ENCODE measurements at regions not wholly inside any gene's neighbourhood (a gene's known extent, or its start where the extent isn't known, plus 50 kb on each side); places are given as distances from the start of the nearest gene placed in this dataset.

GRCh38 chr2:175450029-175450760, 268.7 kb upstream of the ATP5MC3 start:
- TF ChIP-seq CTCF (IDR thresholded peaks at IDR 0.05; ENCODE audit: borderline replicate concordance, extremely low read depth, insufficient read depth) = no peak
- FAIRE-seq (no peak), DNase-seq (no peak)
- no peak overlapping the region for H3K9ac ChIP-seq (ENCODE audit: low read length in 3 of 3)
- H3K27ac ChIP-seq (ENCODE audit: low read depth in 2 of 2, low read length in 2 of 2) = no peak overlapping the region
- H3K4me3 ChIP-seq (ENCODE audit: low read length in 3 of 3) = no peak overlapping the region
- intact Hi-C loops (cut with DNase I) = no loop called here
- no peaks in the 10 kb centered on the region for H3K4me1 ChIP-seq (ENCODE audit: control insufficient read depth in 2 of 3, insufficient read depth in 2 of 3, low read depth in 1 of 3, low read length in 3 of 3)
- no peaks in the 10 kb centered on the region for H3K36me3 ChIP-seq (ENCODE audit: control insufficient read depth in 2 of 3, insufficient read depth in 3 of 3, low read length in 3 of 3)
- no peaks in the 10 kb centered on the region for H3K9me3 ChIP-seq (ENCODE audit: control insufficient read depth in 2 of 3, insufficient read depth in 1 of 3, low read length in 3 of 3)
- H3K27me3 ChIP-seq (ENCODE audit: control insufficient read depth, insufficient read depth, low read length) = no peaks in the 10 kb centered on the region

GRCh38 chr2:175449616-175450015, 268.1 kb upstream of the ATP5MC3 start:
- no peak for TF ChIP-seq CTCF (IDR thresholded peaks at IDR 0.05; ENCODE audit: borderline replicate concordance, extremely low read depth, insufficient read depth)
- no peaks in the 10 kb centered on the region for H3K27me3 ChIP-seq (ENCODE audit: control insufficient read depth, insufficient read depth, low read length)
- H3K4me1 ChIP-seq (ENCODE audit: control insufficient read depth in 2 of 3, insufficient read depth in 2 of 3, low read depth in 1 of 3, low read length in 3 of 3) = no peaks in the 10 kb centered on the region
- no peaks in the 10 kb centered on the region for H3K36me3 ChIP-seq (ENCODE audit: control insufficient read depth in 2 of 3, insufficient read depth in 3 of 3, low read length in 3 of 3)
- DNase-seq (no peak), FAIRE-seq (no peak)
- no peaks in the 10 kb centered on the region for H3K9me3 ChIP-seq (ENCODE audit: control insufficient read depth in 2 of 3, insufficient read depth in 1 of 3, low read length in 3 of 3)
- H3K27ac ChIP-seq (ENCODE audit: low read depth in 2 of 2, low read length in 2 of 2) = no peak overlapping the region
- intact Hi-C loops (cut with DNase I) = no loop called here
- no peak overlapping the region for H3K4me3 ChIP-seq (ENCODE audit: low read length in 3 of 3)
- no peak overlapping the region for H3K9ac ChIP-seq (ENCODE audit: low read length in 3 of 3)

- no peak for TF ChIP-seq CTCF (IDR thresholded peaks at IDR 0.05; ENCODE audit: borderline replicate concordance, extremely low read depth, insufficient read depth)
- Histone ChIP-seq H3K9me3 (ENCODE audit: control insufficient read depth in 2 of 3, insufficient read depth in 1 of 3, low read length in 3 of 3) (no peaks in the 10 kb centered on the region), H3K27ac (ENCODE audit: low read depth in 2 of 2, low read length in 2 of 2) (no peak overlapping the region), H3K4me1 (ENCODE audit: control insufficient read depth in 2 of 3, insufficient read depth in 2 of 3, low read depth in 1 of 3, low read length in 3 of 3) (no peaks in the 10 kb centered on the region), H3K9ac (ENCODE audit: low read length in 3 of 3) (no peak overlapping the region), H3K36me3 (ENCODE audit: control insufficient read depth in 2 of 3, insufficient read depth in 3 of 3, low read length in 3 of 3) (no peaks in the 10 kb centered on the region), H3K27me3 (ENCODE audit: control insufficient read depth, insufficient read depth, low read length) (no peaks in the 10 kb centered on the region), H3K4me3 (ENCODE audit: low read length in 3 of 3) (no peak overlapping the region)
- DNase-seq (no peak), FAIRE-seq (no peak)
- intact Hi-C loops (cut with DNase I) = no loop called here
Observed at GRCh38 chr2:175446201-175446600, 264.7 kb upstream of the ATP5MC3 start.

GRCh38 chr2:175445281-175445680, 263.8 kb upstream of the ATP5MC3 start:
- H3K36me3 ChIP-seq (ENCODE audit: control insufficient read depth in 2 of 3, insufficient read depth in 3 of 3, low read length in 3 of 3) = no peaks in the 10 kb centered on the region
- no peaks in the 10 kb centered on the region for H3K9me3 ChIP-seq (ENCODE audit: control insufficient read depth in 2 of 3, insufficient read depth in 1 of 3, low read length in 3 of 3)
- DNase-seq = no peak
- no peaks in the 10 kb centered on the region for H3K27me3 ChIP-seq (ENCODE audit: control insufficient read depth, insufficient read depth, low read length)
- H3K9ac ChIP-seq (ENCODE audit: low read length in 3 of 3) = no peak overlapping the region
- TF ChIP-seq CTCF (IDR thresholded peaks at IDR 0.05; ENCODE audit: borderline replicate concordance, extremely low read depth, insufficient read depth) = no peak
- no peak overlapping the region for H3K4me3 ChIP-seq (ENCODE audit: low read length in 3 of 3)
- no peak overlapping the region for H3K27ac ChIP-seq (ENCODE audit: low read depth in 2 of 2, low read length in 2 of 2)
- H3K4me1 ChIP-seq (ENCODE audit: control insufficient read depth in 2 of 3, insufficient read depth in 2 of 3, low read depth in 1 of 3, low read length in 3 of 3) = no peaks in the 10 kb centered on the region
- FAIRE-seq = no peak
- intact Hi-C loops (cut with DNase I) = no loop called here

Data from kidney (tissue), 13 donors.